ENCODE measurements at regions not wholly inside any gene's neighbourhood (a gene's known extent, or its start where the extent isn't known, plus 50 kb on each side); places are given as distances from the start of the nearest gene placed in this dataset.

GRCh38 chr16:26301516-26301915 is 609.8 kb downstream of the HS3ST4 start:
- TF ChIP-seq EZH2 (IDR thresholded peaks at IDR 0.05) (no peak), CTCF (IDR thresholded peaks at IDR 0.05) (no peak), EZH2phosphoT487 (IDR thresholded peaks at IDR 0.05) (no peak)
- DNase-seq (ENCODE audit: low spot score) = no peak
- Histone ChIP-seq H3K9me3 (ENCODE audit: low read depth) (no peaks in the 10 kb centered on the region), H3K79me2 (ENCODE audit: low read depth) (no peaks in the 10 kb centered on the region), H3K27ac (no peak overlapping the region), H3K9ac (no peak overlapping the region), H3K4me3 (no peak overlapping the region), H3K36me3 (no peaks in the 10 kb centered on the region), H3K4me2 (no peak overlapping the region), H2AFZ (replicated peaks) (no peak overlapping the region), H3K4me1 (peaks cover 9% of the 10 kb centered on the region), H3K27me3 (no peaks in the 10 kb centered on the region), H3F3A (ENCODE audit: low read depth) (no peaks in the 10 kb centered on the region), H4K20me1 (ENCODE audit: low read depth) (no peaks in the 10 kb centered on the region)
- Mint-ChIP-seq H3K27me3 (ENCODE audit: insufficient read depth, low read depth) (no peaks in the 10 kb centered on the region), H3K4me1 (peaks cover 10% of the 10 kb centered on the region), H3K9me3 (peaks cover 10% of the 10 kb centered on the region), H3K27ac (no peak overlapping the region), H3K36me3 (no peaks in the 10 kb centered on the region), H3K4me3 (no peak overlapping the region)

GRCh38 chr16:26316683-26317464 is 625.1 kb downstream of the HS3ST4 start:
- Histone ChIP-seq H2AFZ (replicated peaks) (no peak overlapping the region), H3K79me2 (ENCODE audit: low read depth) (no peaks in the 10 kb centered on the region), H4K20me1 (ENCODE audit: low read depth) (peaks cover 6% of the 10 kb centered on the region), H3F3A (ENCODE audit: low read depth) (no peaks in the 10 kb centered on the region), H3K9ac (no peak overlapping the region), H3K4me2 (no peak overlapping the region), H3K36me3 (no peaks in the 10 kb centered on the region), H3K4me1 (no peaks in the 10 kb centered on the region), H3K9me3 (ENCODE audit: low read depth) (no peaks in the 10 kb centered on the region), H3K27ac (no peak overlapping the region), H3K4me3 (no peak overlapping the region), H3K27me3 (no peaks in the 10 kb centered on the region)
- peak; percentile 78 for DNase-seq (ENCODE audit: low spot score)
- Mint-ChIP-seq H3K9me3 (no peaks in the 10 kb centered on the region), H3K4me3 (no peak overlapping the region), H3K27ac (no peak overlapping the region), H3K4me1 (peaks cover 19% of the 10 kb centered on the region), H3K36me3 (no peaks in the 10 kb centered on the region), H3K27me3 (ENCODE audit: insufficient read depth, low read depth) (peaks cover 10% of the 10 kb centered on the region)
- no peak for TF ChIP-seq EZH2phosphoT487 (IDR thresholded peaks at IDR 0.05)
- TF ChIP-seq CTCF (IDR thresholded peaks at IDR 0.05) = no peak
- no peak for TF ChIP-seq EZH2 (IDR thresholded peaks at IDR 0.05)

GRCh38 chr16:26317885-26318284 is 626.1 kb downstream of the HS3ST4 start:
- no peaks in the 10 kb centered on the region for H3K36me3 Mint-ChIP-seq
- no peak overlapping the region for H3K27ac ChIP-seq
- peaks cover 6% of the 10 kb centered on the region for H4K20me1 ChIP-seq (ENCODE audit: low read depth)
- H3K4me3 ChIP-seq = no peak overlapping the region
- peaks cover 15% of the 10 kb centered on the region for H3K27me3 Mint-ChIP-seq (ENCODE audit: insufficient read depth, low read depth)
- no peaks in the 10 kb centered on the region for H3K79me2 ChIP-seq (ENCODE audit: low read depth)
- no peaks in the 10 kb centered on the region for H3F3A ChIP-seq (ENCODE audit: low read depth)
- H3K9me3 Mint-ChIP-seq = no peaks in the 10 kb centered on the region
- H3K4me2 ChIP-seq = no peak overlapping the region
- H3K27ac Mint-ChIP-seq = no peak overlapping the region
- H3K4me1 ChIP-seq = no peaks in the 10 kb centered on the region
- H3K27me3 ChIP-seq = no peaks in the 10 kb centered on the region
- no peak overlapping the region for H3K9ac ChIP-seq
- no peak overlapping the region for H3K4me3 Mint-ChIP-seq
- H3K9me3 ChIP-seq (ENCODE audit: low read depth) = no peaks in the 10 kb centered on the region
- H3K4me1 Mint-ChIP-seq = peaks cover 13% of the 10 kb centered on the region
- no peaks in the 10 kb centered on the region for H3K36me3 ChIP-seq
- TF ChIP-seq EZH2phosphoT487 (IDR thresholded peaks at IDR 0.05) (no peak), CTCF (IDR thresholded peaks at IDR 0.05) (no peak), EZH2 (IDR thresholded peaks at IDR 0.05) (no peak)
- H2AFZ ChIP-seq (replicated peaks) = no peak overlapping the region
- no peak for DNase-seq (ENCODE audit: low spot score)
